GM12864 (cell line): ENCODE measurements at regions not wholly inside any gene's neighbourhood (a gene's known extent, or its start where the extent isn't known, plus 50 kb on each side); places are given as distances from the start of the nearest gene placed in this dataset.
"Not testable (repeated sequence)": the region's sequence is repeated elsewhere in the genome, so short reads cannot be mapped to it uniquely, and the experiment has no call there.

Experiments used
- DNase-seq: peaks from one replicate; pipeline ENCODE4 v3.0.0-alpha.2; 2011; ENCODE audit warnings: low read depth
- H3K4me3 ChIP-seq: 2 replicates; pipeline ENCODE4 v1.5.1; 2011; ENCODE audit warnings: mild to moderate bottlenecking, low read depth, low read length, control low read depth
- TF ChIP-seq, protein P1 (sequence below): IDR thresholded peaks from 2 replicates; pipeline ENCODE4 v1.5.1; 2011; ENCODE audit warnings: low read depth, mild to moderate bottlenecking, moderate library complexity, low read length, control low read depth, inconsistent platforms; ENCODE audit errors: missing control alignments

DNA sequence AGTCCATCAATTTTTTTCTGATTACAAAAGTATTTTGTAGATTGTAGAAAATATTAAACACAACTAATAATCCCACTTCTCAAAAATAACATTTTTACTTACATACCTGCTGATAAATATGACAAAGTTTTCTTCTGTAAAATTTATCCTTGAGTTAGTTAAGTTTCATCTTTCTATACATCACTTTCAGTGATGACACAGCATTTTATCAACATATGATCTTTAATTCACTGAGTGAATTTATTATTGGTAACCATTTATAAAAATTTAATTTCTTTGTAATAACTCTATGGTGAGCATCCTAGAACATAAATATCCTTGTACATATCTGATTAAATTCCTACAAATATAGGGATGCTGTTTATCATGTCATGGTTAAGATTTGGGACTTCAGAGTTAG lies 385.0 kb upstream of the SLC35B3 start:
- DNase-seq = no peak
- TF ChIP-seq, protein P1, sequence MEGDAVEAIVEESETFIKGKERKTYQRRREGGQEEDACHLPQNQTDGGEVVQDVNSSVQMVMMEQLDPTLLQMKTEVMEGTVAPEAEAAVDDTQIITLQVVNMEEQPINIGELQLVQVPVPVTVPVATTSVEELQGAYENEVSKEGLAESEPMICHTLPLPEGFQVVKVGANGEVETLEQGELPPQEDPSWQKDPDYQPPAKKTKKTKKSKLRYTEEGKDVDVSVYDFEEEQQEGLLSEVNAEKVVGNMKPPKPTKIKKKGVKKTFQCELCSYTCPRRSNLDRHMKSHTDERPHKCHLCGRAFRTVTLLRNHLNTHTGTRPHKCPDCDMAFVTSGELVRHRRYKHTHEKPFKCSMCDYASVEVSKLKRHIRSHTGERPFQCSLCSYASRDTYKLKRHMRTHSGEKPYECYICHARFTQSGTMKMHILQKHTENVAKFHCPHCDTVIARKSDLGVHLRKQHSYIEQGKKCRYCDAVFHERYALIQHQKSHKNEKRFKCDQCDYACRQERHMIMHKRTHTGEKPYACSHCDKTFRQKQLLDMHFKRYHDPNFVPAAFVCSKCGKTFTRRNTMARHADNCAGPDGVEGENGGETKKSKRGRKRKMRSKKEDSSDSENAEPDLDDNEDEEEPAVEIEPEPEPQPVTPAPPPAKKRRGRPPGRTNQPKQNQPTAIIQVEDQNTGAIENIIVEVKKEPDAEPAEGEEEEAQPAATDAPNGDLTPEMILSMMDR = no peak
- H3K4me3 ChIP-seq = no peak overlapping the region

DNA sequence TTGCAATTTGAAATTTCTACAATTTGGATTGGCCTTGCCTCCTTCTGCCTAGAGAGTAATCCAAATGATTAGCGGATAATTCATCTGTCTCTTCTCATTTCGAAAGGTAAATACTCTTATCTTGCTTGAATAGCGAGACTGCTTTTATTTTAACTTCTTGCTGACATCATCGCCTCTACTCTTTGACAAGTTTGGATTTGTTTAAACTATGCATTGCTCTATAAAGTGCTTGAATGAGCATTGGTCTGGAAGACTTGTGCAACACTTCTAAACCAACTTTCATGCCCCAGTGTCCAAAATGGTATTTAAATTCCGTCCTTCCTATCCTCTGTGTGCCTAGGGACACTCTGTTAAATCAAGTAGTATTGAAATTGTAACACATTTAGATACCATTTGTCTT lies 384.1 kb upstream of the SLC35B3 start:
- TF ChIP-seq, protein P1 = no peak
- H3K4me3 ChIP-seq = no peak overlapping the region
- no peak for DNase-seq

DNA sequence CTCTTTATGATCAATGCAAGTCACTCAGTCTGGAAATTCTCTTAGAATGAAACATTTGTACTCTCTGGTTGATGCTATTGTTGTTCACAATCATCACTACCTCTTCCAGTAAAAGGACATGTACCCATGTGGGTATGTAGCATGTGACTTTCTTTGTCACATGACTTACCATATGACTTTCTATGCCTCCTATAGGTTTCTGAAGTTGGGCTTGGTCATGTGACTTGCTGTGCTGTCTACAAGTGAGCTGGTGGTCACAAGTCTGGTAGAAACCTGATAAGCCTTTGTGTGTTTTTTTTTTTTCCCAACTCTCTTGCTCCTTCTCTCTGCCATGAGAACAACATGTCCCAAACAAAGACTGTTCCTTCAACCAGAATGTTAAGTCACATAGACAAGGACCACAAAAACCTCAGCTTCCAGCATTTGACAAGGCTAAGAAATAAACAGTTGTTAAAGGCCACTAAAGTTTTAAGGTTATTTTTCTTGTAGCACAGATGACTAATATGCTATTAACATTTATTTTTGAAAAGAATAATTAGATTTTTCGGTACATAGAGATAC lies 379.2 kb upstream of the SLC35B3 start:
- TF ChIP-seq, protein P1 = no peak
- no peak for DNase-seq

DNA sequence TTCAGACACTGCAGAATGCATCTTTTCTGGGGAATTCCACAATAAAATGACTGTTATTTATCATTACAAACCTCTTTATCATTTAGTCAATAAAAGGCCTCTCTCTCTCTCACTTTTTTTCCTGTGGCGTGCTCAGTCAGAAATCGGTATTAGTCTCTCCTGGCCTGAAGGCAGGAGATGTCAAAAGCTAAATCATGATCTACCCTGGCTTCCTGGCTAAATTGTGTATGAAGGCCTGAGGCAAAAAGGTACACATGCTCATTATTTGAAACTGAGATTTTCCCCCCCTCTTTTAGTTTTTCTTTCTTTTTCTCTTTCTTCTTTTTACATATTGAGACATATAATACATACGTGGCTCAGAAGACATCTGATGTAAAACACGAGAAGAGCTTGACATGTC lies 375.0 kb upstream of the SLC35B3 start:
- no peak for DNase-seq
- TF ChIP-seq, protein P1 = no peak
- H3K4me3 ChIP-seq = no peak overlapping the region

More for the DNA sequence above, 379.2 kb upstream of the SLC35B3 start:
- no peak overlapping the region for H3K4me3 ChIP-seq

DNA sequence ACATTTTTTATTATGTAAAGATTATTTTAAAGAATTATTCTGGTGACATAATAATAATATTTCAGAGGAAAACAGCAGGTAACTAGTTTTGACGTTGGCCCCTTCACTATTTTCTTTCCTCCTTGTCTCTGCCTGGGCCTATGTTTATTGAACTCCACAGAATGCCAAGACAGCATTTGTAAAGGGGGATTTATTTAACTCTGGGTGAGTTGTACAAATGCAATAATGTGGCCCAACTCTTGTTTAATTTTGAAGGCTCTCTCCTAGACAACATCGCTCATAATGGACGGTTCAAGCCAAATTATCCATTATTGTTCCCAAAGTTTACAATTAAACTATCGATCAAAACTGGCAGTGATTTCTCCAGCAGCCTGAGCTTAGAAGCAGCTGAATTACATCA lies 374.3 kb upstream of the SLC35B3 start:
- no peak overlapping the region for H3K4me3 ChIP-seq
- TF ChIP-seq, protein P1 = no peak
- no peak for DNase-seq

DNA sequence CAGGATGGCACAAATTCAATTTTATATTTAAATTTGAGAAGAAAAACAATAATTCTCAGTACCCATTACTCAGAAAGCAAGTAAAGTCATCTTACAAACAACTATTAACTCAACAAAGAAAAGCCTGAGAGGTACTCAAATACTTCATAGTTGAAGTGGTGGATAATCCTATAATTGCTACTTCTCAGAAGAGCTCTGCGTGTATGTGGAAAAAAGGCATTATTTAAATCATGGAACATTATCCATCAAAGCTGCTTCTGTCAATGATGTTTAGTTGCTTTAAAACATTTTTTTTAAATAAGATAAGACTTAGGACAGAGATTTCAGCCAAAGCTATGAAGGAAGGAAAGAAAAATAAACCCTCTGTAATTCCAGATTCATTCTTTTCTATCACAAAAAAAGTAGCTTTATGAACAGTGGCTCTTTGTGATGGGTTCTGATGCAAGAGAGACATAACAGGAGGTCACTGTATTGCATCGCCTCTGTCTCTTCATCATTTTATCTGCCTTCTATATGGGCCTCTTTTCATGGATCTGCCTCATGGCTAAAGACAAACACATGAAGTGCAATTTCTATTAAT lies 367.9 kb upstream of the SLC35B3 start:
- TF ChIP-seq, protein P1 = no peak
- no peak overlapping the region for H3K4me3 ChIP-seq
- DNase-seq = no peak

DNA sequence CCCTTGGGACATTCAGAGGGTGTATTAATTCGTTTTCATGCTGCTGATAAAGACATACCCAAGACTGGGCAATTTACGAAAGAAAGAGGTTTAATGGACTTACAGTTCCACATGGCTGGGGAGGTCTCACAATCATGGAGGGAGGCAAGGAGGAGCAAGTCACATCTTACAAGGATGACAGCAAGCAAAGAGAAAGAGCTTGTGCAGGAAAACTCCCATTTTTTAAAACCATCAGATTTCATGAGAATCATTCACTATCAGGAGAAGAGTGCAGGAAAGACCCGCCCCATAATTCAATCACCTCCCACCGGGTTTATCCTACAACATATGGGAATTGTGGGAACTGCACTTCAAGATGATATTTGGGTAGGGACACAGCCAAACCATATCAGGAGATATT lies 367.1 kb upstream of the SLC35B3 start:
- not testable (repeated sequence) for H3K4me3 ChIP-seq, DNase-seq
